ENCODE measurements at regions not wholly inside any gene's neighbourhood (a gene's known extent, or its start where the extent isn't known, plus 50 kb on each side); places are given as distances from the start of the nearest gene placed in this dataset.

DNA sequence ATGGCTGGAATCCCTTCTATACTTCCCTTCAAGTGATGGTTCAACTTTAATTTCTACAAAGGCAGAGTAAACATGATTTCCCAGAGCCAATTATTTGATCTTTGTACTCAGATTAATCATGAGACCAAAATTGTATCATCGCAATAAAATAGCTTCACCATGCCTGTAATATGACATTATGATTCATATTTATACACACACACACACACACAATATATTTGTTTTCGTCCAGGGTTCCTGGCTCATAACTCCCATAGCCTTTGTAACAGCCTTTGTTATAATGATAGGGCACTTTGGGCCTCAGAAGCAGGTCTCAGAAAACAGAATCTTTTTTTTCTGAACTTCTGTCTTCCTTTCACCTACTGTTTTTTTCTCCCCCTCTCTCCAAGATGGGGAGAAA is 270.6 kb downstream of the ADGRA3 start:
- Histone ChIP-seq H3K4me3 (no peak overlapping the region), H3K27me3 (ENCODE audit: insufficient read depth in 3 of 3, low read length in 2 of 3) (no peaks in the 10 kb centered on the region), H3K27ac (no peak overlapping the region), H3K4me1 (no peaks in the 10 kb centered on the region), H3K36me3 (ENCODE audit: insufficient read depth in 1 of 2, low read depth in 1 of 2) (no peaks in the 10 kb centered on the region), H3K9me3 (peaks cover 4% of the 10 kb centered on the region)
- TF ChIP-seq CTCF (IDR thresholded peaks at IDR 0.05) = no peak
- no peak for DNase-seq
- 83 to 94% (median 86%) methylated on average over 2 of the region's 2 CpGs for whole genome bisulfite sequencing, 3 donors
- ATAC-seq = no peak
- intact Hi-C loops (cut with DNase I) = no loop called here

DNA sequence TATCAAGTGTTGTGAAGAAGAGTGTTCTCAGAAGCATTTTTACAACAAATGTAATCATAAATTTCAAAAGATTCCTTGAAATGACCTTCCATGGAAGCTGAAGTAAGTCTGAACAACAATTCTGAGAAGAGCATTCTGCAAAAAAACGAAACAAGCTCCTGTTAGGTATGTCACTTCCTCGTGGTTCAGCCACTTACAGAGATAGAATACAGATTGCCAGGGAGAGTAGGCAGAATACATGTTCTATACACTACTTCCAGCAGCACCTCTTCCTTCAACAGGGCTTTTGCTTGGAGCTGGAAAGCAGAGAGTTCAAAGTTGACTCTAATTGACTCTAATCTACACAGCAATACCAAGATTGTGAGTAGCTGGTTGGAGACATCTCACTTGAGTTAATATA is 274.5 kb downstream of the ADGRA3 start:
- H3K4me1 ChIP-seq = no peaks in the 10 kb centered on the region
- DNase-seq (no peak), ATAC-seq (no peak)
- WGBS, 3 donors = 18 to 55% (median 32%) methylated on average over 2 of the region's 2 CpGs
- H3K9me3 ChIP-seq = peaks cover 4% of the 10 kb centered on the region
- no peak for TF ChIP-seq CTCF (IDR thresholded peaks at IDR 0.05)
- no peaks in the 10 kb centered on the region for H3K36me3 ChIP-seq (ENCODE audit: insufficient read depth in 1 of 2, low read depth in 1 of 2)
- no peaks in the 10 kb centered on the region for H3K27me3 ChIP-seq (ENCODE audit: insufficient read depth in 3 of 3, low read length in 2 of 3)
- intact Hi-C loops (cut with DNase I) = no loop called here
- no peak overlapping the region for H3K4me3 ChIP-seq
- H3K27ac ChIP-seq = no peak overlapping the region

DNA sequence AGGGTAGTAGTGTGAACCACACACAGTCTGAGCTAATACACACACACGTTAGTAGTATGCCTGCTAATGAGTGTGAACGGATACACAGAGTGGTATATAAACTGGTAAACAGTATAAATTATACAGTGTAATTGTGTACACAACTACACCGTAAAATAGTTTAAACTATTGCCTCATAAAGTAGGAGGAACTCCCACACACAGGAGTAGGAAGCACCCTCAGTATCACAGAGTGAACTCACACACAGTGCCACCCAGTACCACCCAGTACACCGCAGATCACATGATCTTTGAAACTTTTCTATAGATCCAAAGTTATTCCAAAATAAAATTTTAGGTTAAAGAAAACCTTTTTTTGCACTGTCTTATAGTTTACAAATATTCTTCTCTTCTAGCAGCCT is 275.1 kb downstream of the ADGRA3 start:
- 84 to 89% (median 88%) methylated on average over 4 of the region's 4 CpGs for WGBS, 3 donors
- TF ChIP-seq CTCF (IDR thresholded peaks at IDR 0.05) = no peak
- no peaks in the 10 kb centered on the region for H3K36me3 ChIP-seq (ENCODE audit: insufficient read depth in 1 of 2, low read depth in 1 of 2)
- intact Hi-C loops (cut with DNase I) = no loop called here
- no peak overlapping the region for H3K27ac ChIP-seq
- peaks cover 4% of the 10 kb centered on the region for H3K9me3 ChIP-seq
- no peak overlapping the region for H3K4me3 ChIP-seq
- H3K27me3 ChIP-seq (ENCODE audit: insufficient read depth in 3 of 3, low read length in 2 of 3) = no peaks in the 10 kb centered on the region
- ATAC-seq = no peak
- no peak for DNase-seq
- H3K4me1 ChIP-seq = no peaks in the 10 kb centered on the region

GRCh38 chr4:22238742-22239141 is 277.1 kb downstream of the ADGRA3 start:
- H3K9me3 ChIP-seq = peaks cover 4% of the 10 kb centered on the region
- WGBS, 3 donors = 48 to 61% (median 50%) methylated on average over 5 of the region's 5 CpGs
- H3K4me1 ChIP-seq = no peaks in the 10 kb centered on the region
- intact Hi-C loops (cut with DNase I) = no loop called here
- no peaks in the 10 kb centered on the region for H3K36me3 ChIP-seq (ENCODE audit: insufficient read depth in 1 of 2, low read depth in 1 of 2)
- no peaks in the 10 kb centered on the region for H3K27me3 ChIP-seq (ENCODE audit: insufficient read depth in 3 of 3, low read length in 2 of 3)
- H3K27ac ChIP-seq = no peak overlapping the region
- no peak for TF ChIP-seq CTCF (IDR thresholded peaks at IDR 0.05)
- DNase-seq (no peak), ATAC-seq (no peak)
- no peak overlapping the region for H3K4me3 ChIP-seq

- intact Hi-C loops (cut with DNase I) = no loop called here
- Histone ChIP-seq H3K36me3 (ENCODE audit: insufficient read depth in 1 of 2, low read depth in 1 of 2) (no peaks in the 10 kb centered on the region), H3K27ac (no peak overlapping the region), H3K9me3 (peaks cover 4% of the 10 kb centered on the region), H3K4me3 (no peak overlapping the region), H3K27me3 (ENCODE audit: insufficient read depth in 3 of 3, low read length in 2 of 3) (no peaks in the 10 kb centered on the region), H3K4me1 (no peaks in the 10 kb centered on the region)
- DNase-seq = no peak
- 31 to 39% (median 33%) methylated on average over 10 of the region's 10 CpGs for WGBS, 3 donors
- no peak for TF ChIP-seq CTCF (IDR thresholded peaks at IDR 0.05)
- ATAC-seq = no peak
Measured at GRCh38 chr4:22237846-22238494, 277.9 kb downstream of the ADGRA3 start.
